ENCODE measurements at regions not wholly inside any gene's neighbourhood (a gene's known extent, or its start where the extent isn't known, plus 50 kb on each side); places are given as distances from the start of the nearest gene placed in this dataset.

DNA sequence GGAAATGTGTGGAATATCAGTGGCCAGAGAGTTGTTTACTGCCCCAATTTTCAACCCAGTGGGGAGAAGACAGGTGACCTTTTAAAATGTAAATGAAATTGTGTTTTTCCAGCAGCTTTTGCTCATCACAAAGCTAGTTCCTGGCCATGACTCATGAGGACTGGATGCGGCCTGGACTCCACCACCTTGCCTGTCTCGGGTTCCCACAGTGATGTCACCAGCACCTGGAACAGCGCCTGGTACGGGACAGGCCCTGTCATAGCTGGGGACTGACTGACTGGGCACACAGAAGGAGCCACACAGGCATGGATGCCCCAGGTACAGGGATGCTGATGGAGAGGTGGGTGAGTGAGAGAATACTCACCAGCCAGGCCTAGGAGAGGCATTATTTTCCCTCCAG lies 277.1 kb downstream of the AJAP1 start:
- no peak overlapping the region for H4K8ac ChIP-seq (ENCODE audit: low read depth, low read length)
- H4K91ac ChIP-seq (ENCODE audit: low read depth, low read length, poor library complexity) = no peak overlapping the region
- no peak overlapping the region for H2BK120ac ChIP-seq (ENCODE audit: low read depth, low read length)
- WGBS, 2 donors (ENCODE audit: extremely low coverage in 2 of 2, insufficient read length in 2 of 2, insufficient replicate concordance in 1 of 2) = no CpG with 5 or more reads among the region's 4 CpGs
- H3K4me3 ChIP-seq (ENCODE audit: low read length in 2 of 2) = no peak overlapping the region
- H2BK15ac ChIP-seq (ENCODE audit: low read length) = no peak overlapping the region
- no peak for DNase-seq (ENCODE audit: low spot score)
- H3K27ac ChIP-seq (replicated peaks; ENCODE audit: low read length) = no peak overlapping the region
- H2BK12ac ChIP-seq (ENCODE audit: low read length) = no peak overlapping the region
- H3K4me2 ChIP-seq (ENCODE audit: insufficient read depth, low read length, poor library complexity, severe bottlenecking) = no peak overlapping the region
- H3K18ac ChIP-seq (ENCODE audit: low read length) = no peak overlapping the region
- H3K23ac ChIP-seq (ENCODE audit: low read depth, low read length, poor library complexity) = no peak overlapping the region
- no peak overlapping the region for H2AK5ac ChIP-seq (ENCODE audit: low read depth, low read length)
- H3K79me1 ChIP-seq (ENCODE audit: low read depth, low read length) = no peaks in the 10 kb centered on the region
- H3K14ac ChIP-seq (ENCODE audit: low read length) = no peak overlapping the region
- H3K36me3 ChIP-seq (replicated peaks in 1 of 2; ENCODE audit: control insufficient read depth in 2 of 2, insufficient read depth in 2 of 2, low read length in 2 of 2) = no peaks in the 10 kb centered on the region
- H3K4me1 ChIP-seq (ENCODE audit: control insufficient read depth in 2 of 2, insufficient read depth in 1 of 2, low read depth in 1 of 2, low read length in 2 of 2) = peaks cover 0 to 3% of the 10 kb centered on the region in 2 donors
- H3K9me3 ChIP-seq (replicated peaks in 1 of 2; ENCODE audit: control insufficient read depth in 2 of 2, insufficient read depth in 1 of 2, low read depth in 1 of 2, low read length in 2 of 2) = no peaks in the 10 kb centered on the region
- H3K9ac ChIP-seq (ENCODE audit: low read depth, low read length, poor library complexity) = no peak overlapping the region
- H3K27me3 ChIP-seq (ENCODE audit: control insufficient read depth in 3 of 3, insufficient read depth in 3 of 3, low read depth in 1 of 3, low read length in 3 of 3) = no peaks in the 10 kb centered on the region
- H2AFZ ChIP-seq (ENCODE audit: low read length) = no peak overlapping the region
- H3K4ac ChIP-seq (ENCODE audit: low read length) = no peak overlapping the region
- no peak overlapping the region for H2BK5ac ChIP-seq (ENCODE audit: low read length)

DNA sequence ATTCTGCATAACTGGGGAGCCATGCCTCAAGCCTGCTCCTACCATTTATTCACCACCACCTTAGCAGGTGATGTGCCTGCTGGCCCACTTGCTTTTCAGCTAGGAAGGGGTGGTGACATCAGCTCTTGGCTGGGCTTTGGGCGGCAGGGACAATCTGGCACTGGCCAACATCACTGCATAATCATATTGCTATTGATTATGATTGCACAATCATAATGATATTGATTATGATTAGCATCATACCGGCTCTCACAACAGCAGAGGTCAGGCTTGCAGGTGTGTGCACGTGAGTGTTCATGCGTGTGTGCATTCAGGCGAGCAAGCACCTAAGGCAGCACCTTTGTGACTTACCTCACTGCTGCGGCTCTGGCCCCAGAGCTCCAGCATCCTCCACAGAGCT lies 273.8 kb downstream of the AJAP1 start:
- no CpG with 5 or more reads among the region's 6 CpGs for WGBS, 2 donors (ENCODE audit: extremely low coverage in 2 of 2, insufficient read length in 2 of 2, insufficient replicate concordance in 1 of 2)
- H2BK15ac ChIP-seq (ENCODE audit: low read length) = no peak overlapping the region

DNA sequence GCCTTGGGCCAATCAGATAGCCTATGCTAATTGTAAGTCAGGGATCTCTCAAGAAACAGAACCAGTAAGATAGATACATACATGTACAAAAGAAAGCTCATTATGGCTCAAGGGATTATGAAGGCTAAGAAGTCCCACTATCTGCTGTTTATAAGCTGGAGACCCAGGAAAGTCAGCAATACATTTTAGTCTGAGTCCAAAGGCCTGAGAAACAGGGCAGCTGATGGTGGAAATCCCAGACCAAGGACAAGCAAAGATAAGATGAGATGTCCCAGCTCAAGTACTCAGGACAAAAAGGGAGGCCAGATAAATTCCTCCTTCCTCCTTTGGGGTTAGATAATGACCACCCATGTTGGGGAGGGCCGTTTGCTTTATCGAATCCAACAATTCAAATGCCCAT lies 269.9 kb downstream of the AJAP1 start:
- no peaks in the 10 kb centered on the region for H3K79me1 ChIP-seq (ENCODE audit: low read depth, low read length)
- H4K8ac ChIP-seq (ENCODE audit: low read depth, low read length) = no peak overlapping the region
- no peak overlapping the region for H3K14ac ChIP-seq (ENCODE audit: low read length)
- no peak overlapping the region for H3K4ac ChIP-seq (ENCODE audit: low read length)
- no peaks in the 10 kb centered on the region for H3K27me3 ChIP-seq (ENCODE audit: control insufficient read depth in 3 of 3, insufficient read depth in 3 of 3, low read depth in 1 of 3, low read length in 3 of 3)
- H2BK120ac ChIP-seq (ENCODE audit: low read depth, low read length) = no peak overlapping the region
- H3K9ac ChIP-seq (ENCODE audit: low read depth, low read length, poor library complexity) = no peak overlapping the region
- H2BK15ac ChIP-seq (ENCODE audit: low read length) = no peak overlapping the region
- no peak overlapping the region for H2AK5ac ChIP-seq (ENCODE audit: low read depth, low read length)
- no peak overlapping the region for H3K4me3 ChIP-seq (ENCODE audit: low read length in 2 of 2)
- H2AFZ ChIP-seq (ENCODE audit: low read length) = no peak overlapping the region
- no peak for DNase-seq (ENCODE audit: low spot score)
- peaks cover 0 to 4% of the 10 kb centered on the region in 2 donors for H3K4me1 ChIP-seq (ENCODE audit: control insufficient read depth in 2 of 2, insufficient read depth in 1 of 2, low read depth in 1 of 2, low read length in 2 of 2)
- no peak overlapping the region for H3K27ac ChIP-seq (replicated peaks; ENCODE audit: low read length)
- peaks cover 0 to 12% of the 10 kb centered on the region in 2 donors for H3K9me3 ChIP-seq (replicated peaks in 1 of 2; ENCODE audit: control insufficient read depth in 2 of 2, insufficient read depth in 1 of 2, low read depth in 1 of 2, low read length in 2 of 2)
- no peak overlapping the region for H3K18ac ChIP-seq (ENCODE audit: low read length)
- no peak overlapping the region for H3K23ac ChIP-seq (ENCODE audit: low read depth, low read length, poor library complexity)
- WGBS, 2 donors (ENCODE audit: extremely low coverage in 2 of 2, insufficient read length in 2 of 2, insufficient replicate concordance in 1 of 2) = no CpG with 5 or more reads among the region's 2 CpGs
- H3K36me3 ChIP-seq (replicated peaks in 1 of 2; ENCODE audit: control insufficient read depth in 2 of 2, insufficient read depth in 2 of 2, low read length in 2 of 2) = no peaks in the 10 kb centered on the region
- no peak overlapping the region for H3K4me2 ChIP-seq (ENCODE audit: insufficient read depth, low read length, poor library complexity, severe bottlenecking)
- H2BK12ac ChIP-seq (ENCODE audit: low read length) = no peak overlapping the region
- no peak overlapping the region for H2BK5ac ChIP-seq (ENCODE audit: low read length)
- no peak overlapping the region for H4K91ac ChIP-seq (ENCODE audit: low read depth, low read length, poor library complexity)

More for the DNA sequence above, 273.8 kb downstream of the AJAP1 start:
- no peaks in the 10 kb centered on the region for H3K79me1 ChIP-seq (ENCODE audit: low read depth, low read length)
- no peak overlapping the region for H2BK12ac ChIP-seq (ENCODE audit: low read length)
- H3K18ac ChIP-seq (ENCODE audit: low read length) = no peak overlapping the region
- H3K4me3 ChIP-seq (ENCODE audit: low read length in 2 of 2) = no peak overlapping the region
- no peak for DNase-seq (ENCODE audit: low spot score)
- H2AFZ ChIP-seq (ENCODE audit: low read length) = no peak overlapping the region
- H4K8ac ChIP-seq (ENCODE audit: low read depth, low read length) = no peak overlapping the region
- no peaks in the 10 kb centered on the region for H3K36me3 ChIP-seq (replicated peaks in 1 of 2; ENCODE audit: control insufficient read depth in 2 of 2, insufficient read depth in 2 of 2, low read length in 2 of 2)
- H3K4me1 ChIP-seq (ENCODE audit: control insufficient read depth in 2 of 2, insufficient read depth in 1 of 2, low read depth in 1 of 2, low read length in 2 of 2) = peaks cover 0 to 3% of the 10 kb centered on the region in 2 donors
- no peak overlapping the region for H3K27ac ChIP-seq (replicated peaks; ENCODE audit: low read length)
- H3K9me3 ChIP-seq (replicated peaks in 1 of 2; ENCODE audit: control insufficient read depth in 2 of 2, insufficient read depth in 1 of 2, low read depth in 1 of 2, low read length in 2 of 2) = no peaks in the 10 kb centered on the region
- no peaks in the 10 kb centered on the region for H3K27me3 ChIP-seq (ENCODE audit: control insufficient read depth in 3 of 3, insufficient read depth in 3 of 3, low read depth in 1 of 3, low read length in 3 of 3)
- H3K14ac ChIP-seq (ENCODE audit: low read length) = no peak overlapping the region
- H3K23ac ChIP-seq (ENCODE audit: low read depth, low read length, poor library complexity) = no peak overlapping the region
- no peak overlapping the region for H3K9ac ChIP-seq (ENCODE audit: low read depth, low read length, poor library complexity)
- no peak overlapping the region for H4K91ac ChIP-seq (ENCODE audit: low read depth, low read length, poor library complexity)
- H2BK5ac ChIP-seq (ENCODE audit: low read length) = no peak overlapping the region
- H3K4ac ChIP-seq (ENCODE audit: low read length) = no peak overlapping the region
- no peak overlapping the region for H2AK5ac ChIP-seq (ENCODE audit: low read depth, low read length)
- H2BK120ac ChIP-seq (ENCODE audit: low read depth, low read length) = no peak overlapping the region
- no peak overlapping the region for H3K4me2 ChIP-seq (ENCODE audit: insufficient read depth, low read length, poor library complexity, severe bottlenecking)

DNA sequence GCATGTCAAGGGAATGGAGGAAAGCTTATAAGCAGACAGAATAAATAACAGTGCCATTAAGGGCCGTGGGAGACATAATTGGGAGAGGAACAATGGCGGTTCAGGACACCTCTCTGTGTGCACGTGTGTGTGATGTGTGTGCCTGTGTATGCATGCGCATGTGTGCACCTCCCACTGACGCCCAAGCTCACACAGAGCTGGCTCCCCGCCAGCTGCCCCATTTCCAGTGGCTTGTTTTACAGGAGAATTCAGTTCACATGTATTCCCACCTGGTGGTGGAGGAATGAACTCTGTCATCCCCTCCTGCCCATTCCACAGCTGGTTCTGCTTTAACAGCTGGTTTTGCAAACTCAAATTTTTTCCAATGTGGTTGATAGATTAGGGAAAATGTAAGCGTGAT lies 262.2 kb downstream of the AJAP1 start:
- no peak overlapping the region for H2BK15ac ChIP-seq (ENCODE audit: low read length)
- no peak overlapping the region for H3K9ac ChIP-seq (ENCODE audit: low read depth, low read length, poor library complexity)
- no peak overlapping the region for H3K27ac ChIP-seq (replicated peaks; ENCODE audit: low read length)
- no peak overlapping the region for H3K4ac ChIP-seq (ENCODE audit: low read length)
- H3K79me1 ChIP-seq (ENCODE audit: low read depth, low read length) = no peaks in the 10 kb centered on the region
- no peak overlapping the region for H2BK5ac ChIP-seq (ENCODE audit: low read length)
- no peak overlapping the region for H4K91ac ChIP-seq (ENCODE audit: low read depth, low read length, poor library complexity)
- no peak overlapping the region for H3K23ac ChIP-seq (ENCODE audit: low read depth, low read length, poor library complexity)
- H3K4me2 ChIP-seq (ENCODE audit: insufficient read depth, low read length, poor library complexity, severe bottlenecking) = no peak overlapping the region
- H2BK120ac ChIP-seq (ENCODE audit: low read depth, low read length) = no peak overlapping the region
- no peak overlapping the region for H2AK5ac ChIP-seq (ENCODE audit: low read depth, low read length)
- no peak for DNase-seq (ENCODE audit: low spot score)
- 100% methylated on average over 1 of the region's 7 CpGs; no CpG with 5 or more reads in 1 of the 2 donors for WGBS, 2 donors (ENCODE audit: extremely low coverage in 2 of 2, insufficient read length in 2 of 2, insufficient replicate concordance in 1 of 2)
- no peaks in the 10 kb centered on the region for H3K36me3 ChIP-seq (replicated peaks in 1 of 2; ENCODE audit: control insufficient read depth in 2 of 2, insufficient read depth in 2 of 2, low read length in 2 of 2)
- H3K27me3 ChIP-seq (ENCODE audit: control insufficient read depth in 3 of 3, insufficient read depth in 3 of 3, low read depth in 1 of 3, low read length in 3 of 3) = no peaks in the 10 kb centered on the region
- H3K4me3 ChIP-seq (ENCODE audit: low read length in 2 of 2) = no peak overlapping the region
- H3K4me1 ChIP-seq (ENCODE audit: control insufficient read depth in 2 of 2, insufficient read depth in 1 of 2, low read depth in 1 of 2, low read length in 2 of 2) = peaks cover 0 to 2% of the 10 kb centered on the region in 2 donors
- no peak overlapping the region for H3K18ac ChIP-seq (ENCODE audit: low read length)
- no peak overlapping the region for H2BK12ac ChIP-seq (ENCODE audit: low read length)
- peak overlapping the region; percentile 57 for H3K14ac ChIP-seq (ENCODE audit: low read length)
- no peak overlapping the region for H4K8ac ChIP-seq (ENCODE audit: low read depth, low read length)
- H3K9me3 ChIP-seq (replicated peaks in 1 of 2; ENCODE audit: control insufficient read depth in 2 of 2, insufficient read depth in 1 of 2, low read depth in 1 of 2, low read length in 2 of 2) = peaks cover 0 to 12% of the 10 kb centered on the region in 2 donors
- H2AFZ ChIP-seq (ENCODE audit: low read length) = no peak overlapping the region
